ENCODE measurements at regions not wholly inside any gene's neighbourhood (a gene's known extent, or its start where the extent isn't known, plus 50 kb on each side); places are given as distances from the start of the nearest gene placed in this dataset.

- DNase-seq, result no peak
- WGBS, 5 donors, result 73 to 89% (median 83%) methylated on average over 4 of the region's 4 CpGs
- H3K36me3 ChIP-seq, result no peaks in the 10 kb centered on the region
- no peaks in the 10 kb centered on the region for H3K9me3 ChIP-seq
- H3K4me3 ChIP-seq, result no peak overlapping the region
- no peaks in the 10 kb centered on the region for H3K27me3 ChIP-seq (replicated peaks in 1 of 7)
- TF ChIP-seq POLR2AphosphoS5 (IDR thresholded peaks at IDR 0.05), result no peak
- no peak for TF ChIP-seq CTCF (IDR thresholded peaks at IDR 0.05 in 8 of 11, conservative IDR thresholded peaks at IDR 0.05 in 3 of 11)
- TF ChIP-seq POLR2A (IDR thresholded peaks at IDR 0.05), result no peak
- peaks cover 13 to 41% (median 16%) of the 10 kb centered on the region in 6 donors for H3K4me1 ChIP-seq
- H3K27ac ChIP-seq, result peak overlapping the region in 6 of 8 donors; percentile 7 to 68 (median 56)
- intact Hi-C loops (cut with DNase I; ENCODE audit: low total_unique reads), result no loop called here
These were observed 281.8 kb upstream of the KLF6 start for GRCh38 chr10:4066581-4067390.

DNA sequence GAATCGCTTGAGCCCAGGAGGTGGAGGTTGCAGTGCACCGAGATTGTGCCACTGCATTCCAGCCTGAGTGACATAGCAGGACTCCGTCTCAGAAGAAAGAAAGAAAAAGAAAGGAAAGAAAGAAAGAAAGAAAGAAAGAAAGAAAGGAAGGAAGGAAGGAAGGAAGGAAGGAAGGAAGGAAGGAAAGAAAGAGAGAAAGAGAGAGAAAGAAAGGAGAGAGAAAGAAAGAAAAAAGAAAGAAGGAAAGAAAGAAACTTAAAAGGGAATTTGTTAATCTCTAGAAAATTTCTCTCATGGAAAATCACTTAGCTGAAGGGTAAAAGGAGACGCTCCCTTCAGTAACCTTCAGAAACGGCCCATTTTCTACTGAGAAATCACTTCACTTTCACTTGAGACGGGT is 279.5 kb upstream of the KLF6 start:
- Histone ChIP-seq H3K4me1 (peaks cover 16 to 56% (median 26%) of the 10 kb centered on the region in 6 donors), H3K9me3 (no peaks in the 10 kb centered on the region), H3K36me3 (no peaks in the 10 kb centered on the region), H3K4me3 (no peak overlapping the region), H3K27ac (no peak overlapping the region), H3K27me3 (replicated peaks in 1 of 7) (no peaks in the 10 kb centered on the region)
- DNase-seq, result no peak
- intact Hi-C loops (cut with DNase I; ENCODE audit: low total_unique reads), result no loop called here
- TF ChIP-seq POLR2AphosphoS5 (IDR thresholded peaks at IDR 0.05), result no peak
- 86 to 96% (median 93%) methylated on average over 6 of the region's 6 CpGs for WGBS, 5 donors

DNA sequence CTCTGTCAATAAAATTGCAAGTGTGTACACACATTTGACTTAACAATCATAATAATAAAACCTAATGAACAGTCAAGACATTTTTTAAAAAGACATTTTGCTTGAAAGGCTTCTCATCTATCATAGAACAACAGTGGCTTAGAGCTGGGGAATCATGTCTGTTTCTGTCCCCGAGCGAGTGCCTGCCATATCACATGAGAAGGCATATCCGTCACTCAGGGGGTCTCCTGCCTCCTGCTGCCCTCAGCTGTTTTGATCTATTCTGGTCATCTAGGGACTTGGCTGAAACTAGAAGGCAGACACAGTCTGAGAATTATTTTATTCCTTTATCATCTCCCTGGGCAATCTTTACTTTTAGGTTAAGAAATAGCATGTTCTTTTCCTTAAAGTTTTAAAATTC is 278.7 kb upstream of the KLF6 start:
- no peak overlapping the region for H3K4me3 ChIP-seq
- no peak for DNase-seq
- H3K9me3 ChIP-seq, result no peaks in the 10 kb centered on the region
- no peaks in the 10 kb centered on the region for H3K27me3 ChIP-seq (replicated peaks in 1 of 7)
- 92 to 98% (median 93%) methylated on average over 3 of the region's 3 CpGs for WGBS, 5 donors
- no peaks in the 10 kb centered on the region for H3K36me3 ChIP-seq
- H3K4me1 ChIP-seq, result peaks cover 18 to 57% (median 32%) of the 10 kb centered on the region in 6 donors
- intact Hi-C loops (cut with DNase I; ENCODE audit: low total_unique reads), result no loop called here
- H3K27ac ChIP-seq, result no peak overlapping the region
- TF ChIP-seq POLR2A (IDR thresholded peaks at IDR 0.05) (no peak), CTCF (IDR thresholded peaks at IDR 0.05 in 8 of 11, conservative IDR thresholded peaks at IDR 0.05 in 3 of 11) (no peak), POLR2AphosphoS5 (IDR thresholded peaks at IDR 0.05) (no peak)

GRCh38 chr10:4062751-4063150 is 277.7 kb upstream of the KLF6 start:
- H3K4me1 ChIP-seq, result peaks cover 16 to 52% (median 34%) of the 10 kb centered on the region in 6 donors
- H3K27ac ChIP-seq, result peak overlapping the region in 5 of 8 donors; percentile 36 to 67 (median 53)
- intact Hi-C loops (cut with DNase I; ENCODE audit: low total_unique reads), result no loop called here
- H3K36me3 ChIP-seq, result no peaks in the 10 kb centered on the region
- no peaks in the 10 kb centered on the region for H3K9me3 ChIP-seq
- DNase-seq, result no peak
- 92 to 97% (median 95%) methylated on average over 6 of the region's 6 CpGs for WGBS, 5 donors
- H3K27me3 ChIP-seq (replicated peaks in 1 of 7), result no peaks in the 10 kb centered on the region
- no peak overlapping the region for H3K4me3 ChIP-seq
- no peak for TF ChIP-seq CTCF (IDR thresholded peaks at IDR 0.05 in 8 of 11, conservative IDR thresholded peaks at IDR 0.05 in 3 of 11)
- TF ChIP-seq POLR2A (IDR thresholded peaks at IDR 0.05), result no peak
- no peak for TF ChIP-seq POLR2AphosphoS5 (IDR thresholded peaks at IDR 0.05)
